GM12892 (cell line): ENCODE measurements at regions not wholly inside any gene's neighbourhood (a gene's known extent, or its start where the extent isn't known, plus 50 kb on each side); places are given as distances from the start of the nearest gene placed in this dataset.

Experiments used
- POLR2A ChIP-seq: IDR thresholded peaks from 2 replicates; pipeline ENCODE4 v1.6.1; 2011; ENCODE audit warnings: low read depth, low read length, control low read depth
- TAF1 ChIP-seq: IDR thresholded peaks from 2 replicates; pipeline ENCODE4 v1.6.1; 2011; ENCODE audit warnings: low read depth, mild to moderate bottlenecking, control low read depth, low read length, borderline replicate concordance

GRCh38 chr13:78787190-78787589 is 128.2 kb upstream of the OBI1 start:
- TF ChIP-seq POLR2A (no peak), TAF1 (no peak)
